ENCODE measurements at regions not wholly inside any gene's neighbourhood (a gene's known extent, or its start where the extent isn't known, plus 50 kb on each side); places are given as distances from the start of the nearest gene placed in this dataset.

- no peaks in the 10 kb centered on the region for H3K36me3 ChIP-seq (ENCODE audit: control insufficient read depth, insufficient read depth, low read length)
- H4K91ac ChIP-seq (ENCODE audit: insufficient read depth, low read depth, low read length) = no peak overlapping the region; the same call in 1 of the 2 replicates
- DNase-seq = peak; percentile 23
- ChIA-PET POLR2A (ENCODE audit: unreplicated experiment) (no interaction called here), CTCF (interaction anchor here (2.0 kb wide), 1 partner anchor 78 kb away, joined by 4 read pairs; no protein-coding TSS in a partner anchor)
- dilution Hi-C loops (cut with HindIII; ENCODE audit: low sequenced_read_pairs, unreplicated experiment) (no loop called here), intact Hi-C loops (cut with micrococcal nuclease) (no loop called here), in situ Hi-C loops (cut with MboI; ENCODE audit: low sequenced_read_pairs) (no loop called here)
- no peak overlapping the region for H2BK5ac ChIP-seq (ENCODE audit: low read depth, low read length, poor library complexity, severe bottlenecking)
- H3K18ac ChIP-seq (ENCODE audit: low read depth, low read length) = no peak overlapping the region
- peaks cover 3% of the 10 kb centered on the region; the same call in 1 of the 2 replicates for H3K9me1 ChIP-seq (ENCODE audit: insufficient read depth, low read length)
- no peak overlapping the region for H2BK15ac ChIP-seq (ENCODE audit: low read depth, low read length)
- H3K27me3 ChIP-seq (ENCODE audit: control insufficient read depth, insufficient read depth, low read length) = no peaks in the 10 kb centered on the region; the same call in 1 of the 2 replicates
- no peak overlapping the region for H3K23ac ChIP-seq (ENCODE audit: low read depth, low read length)
- H2BK120ac ChIP-seq (ENCODE audit: low read depth, low read length) = no peak overlapping the region
- BruUV-seq (replicated peaks) = no TSS peak
- no peak for ATAC-seq (ENCODE audit: low read depth)
- no peak for TF ChIP-seq ELK1 (IDR thresholded peaks at IDR 0.05; ENCODE audit: borderline replicate concordance, low read depth, low read length)
- TF ChIP-seq SMC3 (IDR thresholded peaks at IDR 0.05; ENCODE audit: low read depth, low read length) = no peak
- no peak for TF ChIP-seq RAD21 (IDR thresholded peaks at IDR 0.05; ENCODE audit: low read length)
- TF ChIP-seq MAZ (IDR thresholded peaks at IDR 0.05; ENCODE audit: borderline replicate concordance, low read depth, low read length) = no peak
- no peak for TF ChIP-seq CTCF (conservative IDR thresholded peaks at IDR 0.05; ENCODE audit: low read depth, low read length)
- no peak for TF ChIP-seq MAFK (IDR thresholded peaks at IDR 0.05; ENCODE audit: low read depth, low read length)
- no peak for TF ChIP-seq BHLHE40 (IDR thresholded peaks at IDR 0.05; ENCODE audit: low read depth, low read length)
- no peak for TF ChIP-seq CHD1 (IDR thresholded peaks at IDR 0.05; ENCODE audit: low read depth, low read length)
- TF ChIP-seq USF2 (IDR thresholded peaks at IDR 0.05; ENCODE audit: low read depth, low read length) = no peak
- no peak for TF ChIP-seq POLR2A (IDR thresholded peaks at IDR 0.05; ENCODE audit: low read depth, low read length)
- TF ChIP-seq MXI1 (IDR thresholded peaks at IDR 0.05; ENCODE audit: borderline replicate concordance, low read depth, low read length) = no peak
- no peak for TF ChIP-seq RFX5 (IDR thresholded peaks at IDR 0.05; ENCODE audit: low read depth, low read length)
- no peak overlapping the region for H2AFZ ChIP-seq (replicated peaks; ENCODE audit: low read length, poor library complexity)
- 0 out of 2 replicates have a peak overlapping the region, but pooled peaks have one; percentile 7 for H3K4ac ChIP-seq (ENCODE audit: low read depth, low read length)
- peaks cover 2% of the 10 kb centered on the region; the same call in 1 of the 2 replicates for H3K4me1 ChIP-seq (ENCODE audit: control insufficient read depth, insufficient read depth, low read length)
- no peak overlapping the region for H2AK9ac ChIP-seq (replicated peaks; ENCODE audit: low read depth, low read length, poor library complexity)
- H3K9ac ChIP-seq (ENCODE audit: low read depth, low read length) = no peak overlapping the region
- H2AK5ac ChIP-seq (ENCODE audit: low read depth, low read length) = peak overlapping the region; percentile 43; the same call in 1 of the 2 replicates
- no peak overlapping the region for H3K4me3 ChIP-seq (ENCODE audit: insufficient read depth, low read depth, low read length)
- no peaks in the 10 kb centered on the region for H4K20me1 ChIP-seq (ENCODE audit: insufficient read depth, low read length)
- peak overlapping the region; percentile 55 for H2BK20ac ChIP-seq (ENCODE audit: low read depth, low read length)
- H3K27ac ChIP-seq (ENCODE audit: insufficient read depth, low read length) = no peak overlapping the region
- no peak overlapping the region for H4K8ac ChIP-seq (ENCODE audit: low read depth in 2 of 2, low read length in 2 of 2)
- no peaks in the 10 kb centered on the region for H3K9me3 ChIP-seq (ENCODE audit: control insufficient read depth, insufficient read depth, low read length)
- no peak overlapping the region for H4K5ac ChIP-seq (ENCODE audit: low read depth, low read length)
- no peak overlapping the region for H3K56ac ChIP-seq (ENCODE audit: extremely low read depth, insufficient read depth, low read length)
- no peak overlapping the region for H3K4me2 ChIP-seq (ENCODE audit: low read depth, low read length)
- no peaks in the 10 kb centered on the region for H3K79me1 ChIP-seq (ENCODE audit: low read depth in 1 of 2, low read length in 2 of 2)
- H3K14ac ChIP-seq (replicated peaks; ENCODE audit: low read depth, low read length) = no peak overlapping the region
- WGBS, 2 experiments (ENCODE audit: extremely low coverage in 2 of 2, insufficient read length in 1 of 2) = 60% methylated on average over 4 of the region's 6 CpGs; no CpG with 5 or more reads in 1 of the 2 experiments
Observed at GRCh38 chr1:25030674-25031589, 100.9 kb upstream of the RUNX3 start.

Data from IMR-90 (cell line).